PFSK-1 (cell line): ENCODE measurements at regions not wholly inside any gene's neighbourhood (a gene's known extent, or its start where the extent isn't known, plus 50 kb on each side); places are given as distances from the start of the nearest gene placed in this dataset.

Experiments used
- POLR2AphosphoS5 ChIP-seq: IDR thresholded peaks from 2 replicates; pipeline ENCODE4 v1.6.1; 2012; ENCODE audit warnings: low read depth, mild to moderate bottlenecking, control low read depth, low read length, moderate library complexity
- TAF1 ChIP-seq: IDR thresholded peaks from 2 replicates; pipeline ENCODE4 v1.6.1; 2012; ENCODE audit warnings: low read length, control low read depth, borderline replicate concordance; ENCODE audit not compliant: insufficient read depth

- no peak for TF ChIP-seq TAF1
- TF ChIP-seq POLR2AphosphoS5, result no peak
Measured at GRCh38 chr7:32681174-32681518, 185.9 kb downstream of the AVL9 start.
